HS-27A (cell line): ENCODE measurements at regions not wholly inside any gene's neighbourhood (a gene's known extent, or its start where the extent isn't known, plus 50 kb on each side); places are given as distances from the start of the nearest gene placed in this dataset.

Experiments
- DNase-seq: peaks from one replicate; pipeline ENCODE4 v3.0.0-alpha.2; 2012; ENCODE audit warnings: low read depth, missing footprints

GRCh38 chr7:85573346-85573745 is 386.5 kb upstream of the SEMA3D start:
- no peak for DNase-seq

- no peak for DNase-seq
These were observed 384.0 kb upstream of the SEMA3D start for GRCh38 chr7:85570898-85571297.

GRCh38 chr7:85567983-85568382 is 381.1 kb upstream of the SEMA3D start:
- no peak for DNase-seq

GRCh38 chr7:85566095-85566794 is 379.4 kb upstream of the SEMA3D start:
- no peak for DNase-seq

DNA sequence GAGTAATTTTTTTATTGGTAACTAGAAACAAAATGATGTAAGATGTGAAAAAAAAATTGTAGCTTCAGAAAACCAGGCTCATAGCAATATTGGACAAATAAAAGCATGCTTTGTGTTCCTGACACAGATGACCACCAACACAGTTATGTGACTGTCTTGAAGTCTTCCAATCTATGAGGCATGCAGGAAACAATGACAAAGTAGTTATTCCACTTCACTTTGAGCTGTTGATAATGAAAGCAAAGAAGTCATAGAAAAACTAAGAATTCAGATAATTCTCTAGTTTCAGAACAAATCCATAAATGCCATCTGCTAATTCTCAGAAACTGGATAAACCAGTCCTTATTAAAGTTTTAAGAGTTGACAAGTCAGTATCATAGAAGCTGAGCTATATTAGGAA is 378.4 kb upstream of the SEMA3D start:
- DNase-seq, result no peak

DNA sequence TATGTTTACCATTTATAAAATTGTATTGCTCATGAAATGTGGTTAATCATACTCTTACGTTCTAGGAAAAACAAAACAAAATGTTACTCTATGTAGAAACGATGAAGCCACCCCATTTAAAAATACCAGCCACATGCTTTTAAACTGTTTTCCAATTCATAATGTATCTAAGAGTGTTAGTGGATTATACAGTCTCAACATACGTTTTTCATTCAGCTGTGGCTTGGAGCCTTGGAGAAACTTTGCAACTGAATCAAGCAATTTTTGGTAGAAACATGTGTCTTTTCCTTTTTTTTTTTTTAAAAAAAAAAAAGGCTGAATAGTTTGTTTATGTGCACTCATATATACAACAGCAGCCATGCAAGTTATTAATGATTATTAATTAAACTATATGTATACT is 378.0 kb upstream of the SEMA3D start:
- no peak for DNase-seq

GRCh38 chr7:85561706-85562105 is 374.9 kb upstream of the SEMA3D start:
- no peak for DNase-seq

GRCh38 chr7:85554236-85555178 is 367.7 kb upstream of the SEMA3D start:
- peak; percentile 8 for DNase-seq

- no peak for DNase-seq
These were observed 349.3 kb upstream of the SEMA3D start for GRCh38 chr7:85535974-85536729.

DNA sequence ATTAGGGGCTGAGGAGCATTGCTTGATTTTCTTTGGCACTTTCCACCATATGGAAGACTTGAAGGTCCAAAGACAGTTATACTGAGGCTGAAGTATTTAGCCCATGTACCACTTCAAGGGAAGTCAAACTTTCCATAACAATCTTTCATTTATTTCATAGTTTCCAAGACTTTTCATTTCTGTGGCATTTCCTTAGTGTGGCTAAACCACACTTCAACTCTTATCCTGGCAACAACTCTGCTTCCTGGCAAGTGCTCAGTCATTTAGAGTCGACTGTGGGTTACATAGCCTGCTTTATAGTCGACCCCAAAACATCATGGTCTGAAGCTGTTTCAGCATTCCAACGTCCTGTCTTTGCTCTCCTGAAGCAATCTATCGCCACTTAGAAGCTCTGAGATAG is 343.0 kb upstream of the SEMA3D start:
- no peak for DNase-seq

DNA sequence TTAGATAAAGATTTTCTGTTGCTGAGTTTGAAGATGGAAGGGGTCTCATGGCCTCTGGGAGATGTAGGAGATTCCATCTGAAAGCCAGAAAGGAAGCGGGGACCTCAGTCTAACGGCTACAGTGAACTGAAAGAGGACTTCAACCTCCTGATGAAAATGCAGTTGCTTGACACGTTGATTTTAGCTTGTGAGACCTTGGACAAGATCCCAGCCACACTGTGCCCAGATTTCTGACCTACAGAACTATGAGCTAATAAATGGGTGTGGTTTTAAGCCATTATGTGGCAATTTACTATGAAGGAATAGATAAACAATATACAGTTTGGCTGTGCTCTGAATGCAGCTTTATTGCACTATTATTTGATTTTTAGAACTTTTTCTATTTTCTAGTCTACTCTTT is 342.3 kb upstream of the SEMA3D start:
- no peak for DNase-seq

GRCh38 chr7:85528581-85528980 is 341.7 kb upstream of the SEMA3D start:
- no peak for DNase-seq

DNA sequence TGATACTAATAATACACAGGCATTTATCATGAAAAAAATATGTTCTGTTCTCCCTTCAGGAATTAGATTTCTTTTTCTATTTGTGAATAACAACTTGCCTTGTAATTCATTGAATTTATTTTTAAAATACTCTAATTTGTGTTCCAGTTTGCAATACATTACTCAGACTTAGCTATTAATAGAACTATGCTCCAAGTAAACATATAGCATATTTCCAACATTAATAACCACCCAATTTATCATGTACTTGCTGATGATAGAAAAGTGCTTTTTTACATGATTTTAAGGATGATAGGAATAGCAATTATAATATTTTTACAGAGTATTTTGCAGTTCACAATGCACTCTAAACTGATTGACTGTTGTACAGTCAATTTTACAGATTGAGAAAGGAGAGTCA is 338.8 kb upstream of the SEMA3D start:
- no peak for DNase-seq

GRCh38 chr7:85522070-85522469 is 335.2 kb upstream of the SEMA3D start:
- DNase-seq, result no peak

- DNase-seq, result no peak
These were observed 334.3 kb upstream of the SEMA3D start for GRCh38 chr7:85521108-85521694.

GRCh38 chr7:85520175-85520574 is 333.3 kb upstream of the SEMA3D start:
- no peak for DNase-seq

DNA sequence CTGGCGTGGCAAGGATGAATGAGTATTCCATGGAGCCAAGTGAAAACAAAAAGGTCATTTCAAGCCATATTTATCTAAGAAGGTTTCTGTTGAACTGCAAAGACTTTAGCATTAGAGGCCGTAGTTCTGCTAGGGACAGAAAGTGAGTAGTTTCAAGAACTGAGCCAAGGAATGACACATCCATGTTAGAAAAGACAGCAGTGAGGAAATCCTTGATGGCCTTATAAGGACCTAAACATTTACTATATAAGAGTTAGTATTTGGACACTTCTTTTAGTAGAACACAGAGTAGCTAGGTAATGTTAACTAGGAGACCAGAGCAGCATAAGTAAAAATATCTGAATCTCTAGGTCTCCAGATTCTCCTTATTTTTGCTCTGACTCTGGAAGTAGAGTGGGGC is 329.8 kb upstream of the SEMA3D start:
- no peak for DNase-seq

GRCh38 chr7:85512790-85513189 is 325.9 kb upstream of the SEMA3D start:
- DNase-seq, result no peak

GRCh38 chr7:85510287-85510686 is 323.4 kb upstream of the SEMA3D start:
- DNase-seq, result no peak

DNA sequence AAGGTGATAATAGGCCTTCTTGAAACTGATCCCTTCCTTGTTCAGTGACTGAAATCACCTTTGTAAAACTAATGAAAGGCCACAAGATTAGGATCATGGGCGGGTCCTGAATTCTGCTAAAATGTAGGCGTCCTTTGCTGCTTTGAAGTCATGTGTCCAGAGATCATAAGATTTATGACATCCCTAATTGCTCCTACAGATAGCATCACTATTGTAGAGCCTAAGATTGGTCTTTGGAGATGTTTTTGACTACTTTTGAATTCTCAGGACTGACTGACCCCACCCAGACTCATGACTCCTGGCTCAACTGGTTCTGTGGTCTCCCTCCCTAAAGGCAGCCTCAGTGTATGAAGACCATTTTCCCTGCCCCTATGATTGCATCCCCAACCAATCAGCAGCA is 322.6 kb upstream of the SEMA3D start:
- no peak for DNase-seq

DNA sequence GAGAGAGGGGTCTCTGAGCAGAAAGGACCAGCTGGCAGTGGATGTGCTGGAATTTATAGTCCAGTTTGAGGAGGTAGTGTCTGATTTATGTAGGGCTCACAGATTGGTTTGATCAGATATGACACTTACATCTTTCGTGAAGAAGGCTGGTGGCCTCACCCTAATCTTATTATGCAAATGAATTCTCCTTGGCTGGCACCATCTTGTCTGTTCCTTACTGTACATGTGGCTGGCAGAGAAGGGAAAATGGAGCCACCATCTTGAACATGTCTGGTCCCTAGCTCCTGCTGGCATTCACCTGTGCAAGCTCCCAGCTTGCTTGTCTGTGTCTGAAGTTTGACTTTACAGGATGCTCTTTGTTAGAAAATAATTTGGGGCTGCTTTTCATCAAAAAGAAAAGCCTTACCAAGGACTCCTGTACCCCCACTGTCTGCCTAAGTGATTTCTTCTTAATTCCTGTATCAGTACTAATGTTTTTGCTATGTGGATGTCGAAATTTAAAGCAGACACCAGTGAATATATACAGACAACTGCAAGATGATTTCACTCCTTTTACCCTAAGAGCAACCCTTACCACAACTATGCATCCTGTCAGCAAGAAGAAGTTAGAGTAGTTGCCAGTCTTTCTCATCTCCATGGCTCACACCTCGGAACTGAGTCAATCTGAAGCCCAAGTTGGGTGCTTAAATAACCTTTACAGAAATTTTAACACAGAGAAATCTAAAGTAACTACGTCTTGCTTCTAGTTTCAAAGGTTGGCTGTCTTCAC is 322.0 kb upstream of the SEMA3D start:
- DNase-seq, result no peak

- no peak for DNase-seq
These were observed 311.2 kb upstream of the SEMA3D start for GRCh38 chr7:85498031-85498430.
